H1 (cell line): ENCODE measurements at regions not wholly inside any gene's neighbourhood (a gene's known extent, or its start where the extent isn't known, plus 50 kb on each side); places are given as distances from the start of the nearest gene placed in this dataset.

Experiments used
- CTCF ChIA-PET: fragments of 300-600 bp; sonication (Branson Sonifier 250); formaldehyde crosslinking; loops from one replicate; lab custom pipeline; 2021; ENCODE audit not compliant: partially characterized antibody; lab: Charles Lee
- POLR2A ChIA-PET: fragments of 300-600 bp; sonication (Branson Sonifier 250); formaldehyde crosslinking; loops from one replicate; lab custom pipeline; 2021; ENCODE audit warnings: inconsistent platforms; ENCODE audit not compliant: partially characterized antibody; lab: Charles Lee
- DNase-seq, 2 experiments: peaks; one replicate each; pipeline versions ENCODE4 v3.0.0 to v3.0.0-alpha.2; 2010 to 2022; ENCODE audit warnings: low spot score in 2 of 2, low read depth in 1 of 2, mixed read lengths in 1 of 2
- FAIRE-seq: peaks from 2 replicates; lab custom pipeline; 2011; peaks lifted over from hg19 to GRCh38; lab: Jason Lieb, UNC
- H2AFZ ChIP-seq: 2 replicates; pipeline ENCODE4 v1.8.1; 2012; ENCODE audit warnings: low read length, inconsistent platforms
- H2AK5ac ChIP-seq: 2 replicates; pipeline ENCODE4 v1.6.1; 2013; ENCODE audit warnings: low read depth, low read length
- H2BK120ac ChIP-seq: replicated peaks from 2 replicates; pipeline ENCODE3; 2013; ENCODE audit warnings: low read depth, low read length, inconsistent platforms
- H2BK12ac ChIP-seq: 2 replicates; pipeline ENCODE4 v1.6.1; 2013; ENCODE audit warnings: low read depth, low read length
- H2BK15ac ChIP-seq: 2 replicates; pipeline ENCODE4 v1.6.1; 2013; ENCODE audit warnings: low read length
- H2BK20ac ChIP-seq: 2 replicates; pipeline ENCODE4 v1.6.1; 2013; ENCODE audit warnings: low read length
- H2BK5ac ChIP-seq: 2 replicates; pipeline ENCODE4 v1.6.1; 2013; ENCODE audit warnings: low read depth, low read length
- H3K14ac ChIP-seq: 2 replicates; pipeline ENCODE4 v1.6.1; 2013; ENCODE audit warnings: inconsistent platforms; ENCODE audit not compliant: insufficient read length
- H3K18ac ChIP-seq: 2 replicates; pipeline ENCODE4 v1.6.1; 2013; ENCODE audit warnings: low read length; ENCODE audit errors: extremely low read depth
- H3K23ac ChIP-seq: 2 replicates; pipeline ENCODE4 v1.6.1; 2013; ENCODE audit warnings: inconsistent platforms; ENCODE audit not compliant: insufficient read length
- H3K23me2 ChIP-seq: 2 replicates; pipeline ENCODE4 v1.6.1; 2013; ENCODE audit warnings: low read depth, low read length
- H3K27ac ChIP-seq: 2 replicates; pipeline ENCODE4 v1.6.1; 2011; ENCODE audit warnings: low read depth, low read length, inconsistent platforms
- H3K27me3 ChIP-seq, 4 experiments: replicated peaks in 1 of 4; 1 replicate in 1 of 4; 2 replicates in 3 of 4; pipeline versions ENCODE4 v1.6.1 to v1.8.1; 2011 to 2013; ENCODE audit warnings: low read length in 3 of 4, mild to moderate bottlenecking in 3 of 4, inconsistent platforms in 2 of 4, mixed read lengths in 2 of 4, moderate library complexity in 1 of 4; ENCODE audit not compliant: control insufficient read depth in 3 of 4, insufficient read depth in 3 of 4; ENCODE audit errors: extremely low read depth in 1 of 4
- H3K36me3 ChIP-seq, 4 experiments: 2 replicates each; pipeline versions ENCODE4 v1.6.1 to v1.8.1; 2011 to 2013; ENCODE audit warnings: mild to moderate bottlenecking in 4 of 4, low read length in 3 of 4, moderate library complexity in 2 of 4, control low read depth in 1 of 4, inconsistent platforms in 1 of 4; ENCODE audit not compliant: insufficient read depth in 4 of 4, control insufficient read depth in 2 of 4
- H3K4ac ChIP-seq: replicated peaks from 2 replicates; pipeline ENCODE3; 2013; ENCODE audit warnings: low read length, low read depth, mixed read lengths, inconsistent platforms; ENCODE audit not compliant: insufficient read length
- H3K4me1 ChIP-seq, 4 experiments: replicated peaks in 1 of 4; 1 replicate in 1 of 4; 2 replicates in 3 of 4; pipeline versions ENCODE4 v1.6.1 to v1.8.1; 2011 to 2013; ENCODE audit warnings: low read length in 3 of 4, inconsistent platforms in 2 of 4, mixed read lengths in 1 of 4; ENCODE audit not compliant: insufficient read depth in 4 of 4, control insufficient read depth in 3 of 4
- H3K4me2 ChIP-seq, 2 experiments: 2 replicates each; pipeline versions ENCODE4 v1.6.1 to v1.8.1; 2011 to 2013; ENCODE audit warnings: low read depth in 2 of 2, low read length in 2 of 2, control low read depth in 1 of 2, inconsistent platforms in 1 of 2, mild to moderate bottlenecking in 1 of 2; ENCODE audit not compliant: insufficient read depth in 1 of 2
- H3K4me3 ChIP-seq, 4 experiments: fragments of 200-600, 300-600 bp in 1 of 4; sonication (generic), shearing (Covaris generic), sonication (Bioruptor Twin) in 1 of 4; 2 replicates each; pipeline versions ENCODE4 v1.5.1 to v1.8.1; 2011 to 2016; ENCODE audit warnings: low read length in 4 of 4, low read depth in 3 of 4, control low read depth in 2 of 4, inconsistent platforms in 2 of 4, mild to moderate bottlenecking in 2 of 4, mixed read lengths in 1 of 4, moderate library complexity in 1 of 4; ENCODE audit not compliant: insufficient read depth in 2 of 4; ENCODE audit errors: extremely low read depth in 1 of 4
- H3K56ac ChIP-seq: replicated peaks from 2 replicates; pipeline ENCODE3; 2013; ENCODE audit warnings: low read depth, mild to moderate bottlenecking, mixed read lengths, low read length, inconsistent platforms; ENCODE audit not compliant: insufficient read length
- H3K79me1 ChIP-seq: 2 replicates; pipeline ENCODE4 v1.6.1; 2013; ENCODE audit warnings: low read depth, low read length, control low read depth
- H3K79me2 ChIP-seq, 2 experiments: 2 replicates each; pipeline versions ENCODE4 v1.6.1 to v1.8.1; 2012 to 2013; ENCODE audit warnings: low read length in 2 of 2, mild to moderate bottlenecking in 2 of 2, inconsistent platforms in 1 of 2; ENCODE audit not compliant: insufficient read depth in 2 of 2, control insufficient read depth in 1 of 2
- H3K9ac ChIP-seq, 4 experiments: replicated peaks in 1 of 4; 1 replicate in 1 of 4; 2 replicates in 3 of 4; pipeline versions ENCODE4 v1.6.1 to v1.8.1; 2011 to 2013; ENCODE audit warnings: low read depth in 3 of 4, low read length in 3 of 4, control low read depth in 2 of 4, mild to moderate bottlenecking in 2 of 4, moderate library complexity in 2 of 4, inconsistent platforms in 1 of 4; ENCODE audit errors: extremely low read depth in 1 of 4
- H3K9me3 ChIP-seq, 2 experiments: 2 replicates each; pipeline versions ENCODE4 v1.6.1 to v1.8.1; 2012 to 2013; ENCODE audit warnings: mild to moderate bottlenecking in 2 of 2, moderate library complexity in 2 of 2, control low read depth in 1 of 2, inconsistent platforms in 1 of 2, low read depth in 1 of 2, low read length in 1 of 2, mixed read lengths in 1 of 2; ENCODE audit not compliant: insufficient read depth in 2 of 2
- H4K20me1 ChIP-seq, 2 experiments: replicated peaks in 1 of 2; 2 replicates each; pipeline versions ENCODE3 to v1.8.1; 2011 to 2013; ENCODE audit warnings: inconsistent platforms in 2 of 2, low read length in 2 of 2, mild to moderate bottlenecking in 1 of 2; ENCODE audit not compliant: insufficient read depth in 2 of 2, control insufficient read depth in 1 of 2
- H4K5ac ChIP-seq: 2 replicates; pipeline ENCODE4 v1.6.1; 2013; ENCODE audit warnings: low read length, low read depth, mixed read lengths, inconsistent platforms; ENCODE audit not compliant: insufficient read length
- H4K8ac ChIP-seq: 2 replicates; pipeline ENCODE4 v1.8.0; 2013; ENCODE audit warnings: mild to moderate bottlenecking, moderate library complexity, low read length, inconsistent platforms; ENCODE audit not compliant: insufficient read depth; ENCODE audit errors: extremely low read depth
- H4K91ac ChIP-seq: replicated peaks from 2 replicates; pipeline ENCODE3; 2013; ENCODE audit warnings: low read length, mixed read lengths, inconsistent platforms; ENCODE audit not compliant: insufficient read length
- WGBS, 2 experiments: shearing (Covaris generic) in 1 of 2; methylation state at CpG; one replicate each; pipeline versions ENCODE4 v1.1.6 to v1.1.7; 2013 to 2015; ENCODE audit warnings: low lambda C conversion rate in 2 of 2, mixed read lengths in 2 of 2, inconsistent platforms in 1 of 2, low coverage in 1 of 2, missing lambda C conversion rate in 1 of 2; ENCODE audit not compliant: insufficient replicate concordance in 2 of 2, insufficient coverage in 1 of 2, insufficient read length in 1 of 2; ENCODE audit errors: extremely low coverage in 1 of 2, missing lambda C conversion rate in 1 of 2; 5-methylcytosine and 5-hydroxymethylcytosine counted together
- TF ChIP-seq, protein P1 (sequence below): fragments of 300-600 bp; sonication (generic); IDR thresholded peaks from 2 replicates; pipeline ENCODE4 v1.7.1; 2012; ENCODE audit warnings: low read length, moderate library complexity, mild to moderate bottlenecking, inconsistent platforms; ENCODE audit not compliant: insufficient replicate concordance

DNA sequence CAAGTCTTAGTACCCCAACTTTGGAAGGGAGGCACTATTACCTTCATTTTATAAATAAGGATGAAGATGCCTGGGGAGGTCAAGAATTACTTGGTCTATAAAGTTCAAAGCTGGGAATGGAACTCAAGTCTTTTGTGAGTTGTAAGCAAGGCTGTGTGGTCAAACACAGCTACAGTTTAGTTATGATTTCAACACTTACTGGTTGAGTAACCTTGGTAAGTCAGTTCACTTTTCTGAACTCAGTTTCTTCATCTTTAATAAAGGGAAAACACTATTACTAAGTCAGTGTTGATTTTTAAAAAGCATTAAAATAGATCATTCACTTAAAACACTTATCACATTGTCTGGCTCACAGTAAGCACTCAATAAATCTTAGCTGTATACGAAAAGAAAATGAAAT is 200.4 kb upstream of the ADAMTS9 start:
- CTCF ChIA-PET, result interaction anchor here (1.0 kb wide), 1 partner anchor 354 kb away, joined by 5 read pairs; no protein-coding TSS in a partner anchor
- TF ChIP-seq, protein P1, sequence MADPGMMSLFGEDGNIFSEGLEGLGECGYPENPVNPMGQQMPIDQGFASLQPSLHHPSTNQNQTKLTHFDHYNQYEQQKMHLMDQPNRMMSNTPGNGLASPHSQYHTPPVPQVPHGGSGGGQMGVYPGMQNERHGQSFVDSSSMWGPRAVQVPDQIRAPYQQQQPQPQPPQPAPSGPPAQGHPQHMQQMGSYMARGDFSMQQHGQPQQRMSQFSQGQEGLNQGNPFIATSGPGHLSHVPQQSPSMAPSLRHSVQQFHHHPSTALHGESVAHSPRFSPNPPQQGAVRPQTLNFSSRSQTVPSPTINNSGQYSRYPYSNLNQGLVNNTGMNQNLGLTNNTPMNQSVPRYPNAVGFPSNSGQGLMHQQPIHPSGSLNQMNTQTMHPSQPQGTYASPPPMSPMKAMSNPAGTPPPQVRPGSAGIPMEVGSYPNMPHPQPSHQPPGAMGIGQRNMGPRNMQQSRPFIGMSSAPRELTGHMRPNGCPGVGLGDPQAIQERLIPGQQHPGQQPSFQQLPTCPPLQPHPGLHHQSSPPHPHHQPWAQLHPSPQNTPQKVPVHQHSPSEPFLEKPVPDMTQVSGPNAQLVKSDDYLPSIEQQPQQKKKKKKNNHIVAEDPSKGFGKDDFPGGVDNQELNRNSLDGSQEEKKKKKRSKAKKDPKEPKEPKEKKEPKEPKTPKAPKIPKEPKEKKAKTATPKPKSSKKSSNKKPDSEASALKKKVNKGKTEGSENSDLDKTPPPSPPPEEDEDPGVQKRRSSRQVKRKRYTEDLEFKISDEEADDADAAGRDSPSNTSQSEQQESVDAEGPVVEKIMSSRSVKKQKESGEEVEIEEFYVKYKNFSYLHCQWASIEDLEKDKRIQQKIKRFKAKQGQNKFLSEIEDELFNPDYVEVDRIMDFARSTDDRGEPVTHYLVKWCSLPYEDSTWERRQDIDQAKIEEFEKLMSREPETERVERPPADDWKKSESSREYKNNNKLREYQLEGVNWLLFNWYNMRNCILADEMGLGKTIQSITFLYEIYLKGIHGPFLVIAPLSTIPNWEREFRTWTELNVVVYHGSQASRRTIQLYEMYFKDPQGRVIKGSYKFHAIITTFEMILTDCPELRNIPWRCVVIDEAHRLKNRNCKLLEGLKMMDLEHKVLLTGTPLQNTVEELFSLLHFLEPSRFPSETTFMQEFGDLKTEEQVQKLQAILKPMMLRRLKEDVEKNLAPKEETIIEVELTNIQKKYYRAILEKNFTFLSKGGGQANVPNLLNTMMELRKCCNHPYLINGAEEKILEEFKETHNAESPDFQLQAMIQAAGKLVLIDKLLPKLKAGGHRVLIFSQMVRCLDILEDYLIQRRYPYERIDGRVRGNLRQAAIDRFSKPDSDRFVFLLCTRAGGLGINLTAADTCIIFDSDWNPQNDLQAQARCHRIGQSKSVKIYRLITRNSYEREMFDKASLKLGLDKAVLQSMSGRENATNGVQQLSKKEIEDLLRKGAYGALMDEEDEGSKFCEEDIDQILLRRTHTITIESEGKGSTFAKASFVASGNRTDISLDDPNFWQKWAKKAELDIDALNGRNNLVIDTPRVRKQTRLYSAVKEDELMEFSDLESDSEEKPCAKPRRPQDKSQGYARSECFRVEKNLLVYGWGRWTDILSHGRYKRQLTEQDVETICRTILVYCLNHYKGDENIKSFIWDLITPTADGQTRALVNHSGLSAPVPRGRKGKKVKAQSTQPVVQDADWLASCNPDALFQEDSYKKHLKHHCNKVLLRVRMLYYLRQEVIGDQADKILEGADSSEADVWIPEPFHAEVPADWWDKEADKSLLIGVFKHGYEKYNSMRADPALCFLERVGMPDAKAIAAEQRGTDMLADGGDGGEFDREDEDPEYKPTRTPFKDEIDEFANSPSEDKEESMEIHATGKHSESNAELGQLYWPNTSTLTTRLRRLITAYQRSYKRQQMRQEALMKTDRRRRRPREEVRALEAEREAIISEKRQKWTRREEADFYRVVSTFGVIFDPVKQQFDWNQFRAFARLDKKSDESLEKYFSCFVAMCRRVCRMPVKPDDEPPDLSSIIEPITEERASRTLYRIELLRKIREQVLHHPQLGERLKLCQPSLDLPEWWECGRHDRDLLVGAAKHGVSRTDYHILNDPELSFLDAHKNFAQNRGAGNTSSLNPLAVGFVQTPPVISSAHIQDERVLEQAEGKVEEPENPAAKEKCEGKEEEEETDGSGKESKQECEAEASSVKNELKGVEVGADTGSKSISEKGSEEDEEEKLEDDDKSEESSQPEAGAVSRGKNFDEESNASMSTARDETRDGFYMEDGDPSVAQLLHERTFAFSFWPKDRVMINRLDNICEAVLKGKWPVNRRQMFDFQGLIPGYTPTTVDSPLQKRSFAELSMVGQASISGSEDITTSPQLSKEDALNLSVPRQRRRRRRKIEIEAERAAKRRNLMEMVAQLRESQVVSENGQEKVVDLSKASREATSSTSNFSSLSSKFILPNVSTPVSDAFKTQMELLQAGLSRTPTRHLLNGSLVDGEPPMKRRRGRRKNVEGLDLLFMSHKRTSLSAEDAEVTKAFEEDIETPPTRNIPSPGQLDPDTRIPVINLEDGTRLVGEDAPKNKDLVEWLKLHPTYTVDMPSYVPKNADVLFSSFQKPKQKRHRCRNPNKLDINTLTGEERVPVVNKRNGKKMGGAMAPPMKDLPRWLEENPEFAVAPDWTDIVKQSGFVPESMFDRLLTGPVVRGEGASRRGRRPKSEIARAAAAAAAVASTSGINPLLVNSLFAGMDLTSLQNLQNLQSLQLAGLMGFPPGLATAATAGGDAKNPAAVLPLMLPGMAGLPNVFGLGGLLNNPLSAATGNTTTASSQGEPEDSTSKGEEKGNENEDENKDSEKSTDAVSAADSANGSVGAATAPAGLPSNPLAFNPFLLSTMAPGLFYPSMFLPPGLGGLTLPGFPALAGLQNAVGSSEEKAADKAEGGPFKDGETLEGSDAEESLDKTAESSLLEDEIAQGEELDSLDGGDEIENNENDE, result no peak

More for the DNA sequence above, 200.4 kb upstream of the ADAMTS9 start:
- no peak overlapping the region for H3K4me2 ChIP-seq
- H2BK5ac ChIP-seq, result no peak overlapping the region
- H3K79me1 ChIP-seq, result no peaks in the 10 kb centered on the region
- peaks cover 0 to 4% (median 2%) of the 10 kb centered on the region in 4 experiments; a peak in 2 of 7 replicates for H3K4me1 ChIP-seq
- H4K5ac ChIP-seq, result no peak overlapping the region
- no peak overlapping the region for H2BK120ac ChIP-seq
- no peak overlapping the region for H3K4me3 ChIP-seq
- 83% methylated on average over 1 of the region's 1 CpG; no CpG with 5 or more reads in 1 of the 2 experiments for WGBS, 2 experiments
- H3K23me2 ChIP-seq, result no peaks in the 10 kb centered on the region
- H2BK20ac ChIP-seq, result no peak overlapping the region
- H3K79me2 ChIP-seq, result no peaks in the 10 kb centered on the region
- H2AK5ac ChIP-seq, result no peak overlapping the region
- no peak overlapping the region for H4K8ac ChIP-seq
- H3K18ac ChIP-seq, result no peak overlapping the region
- no peak overlapping the region for H3K4ac ChIP-seq
- no peak for FAIRE-seq
- H3K9me3 ChIP-seq, result no peaks in the 10 kb centered on the region
- no peak for DNase-seq
- H2BK15ac ChIP-seq, result no peak overlapping the region
- H4K20me1 ChIP-seq, result no peaks in the 10 kb centered on the region
- H3K14ac ChIP-seq, result no peak overlapping the region
- no peaks in the 10 kb centered on the region for H3K27me3 ChIP-seq
- no peak overlapping the region for H2AFZ ChIP-seq
- H3K9ac ChIP-seq, result no peak overlapping the region
- H3K36me3 ChIP-seq, result no peaks in the 10 kb centered on the region
- no peak overlapping the region for H3K23ac ChIP-seq
- no peak overlapping the region for H3K56ac ChIP-seq
- no peak overlapping the region for H3K27ac ChIP-seq
- no peak overlapping the region for H4K91ac ChIP-seq
- H2BK12ac ChIP-seq, result no peak overlapping the region
- POLR2A ChIA-PET, result no interaction called here
